Heart left ventricle (tissue), 16 donors: ENCODE measurements at regions not wholly inside any gene's neighbourhood (a gene's known extent, or its start where the extent isn't known, plus 50 kb on each side); places are given as distances from the start of the nearest gene placed in this dataset.

Experiments used
- ATAC-seq, 4 donors: fragments of 200-7000 bp; cut with Tn5 transposase; one replicate each; pipeline ENCODE4 v1.9.1; 2020 to 2022; ENCODE audit warnings: moderate library complexity in 4 of 4, mild to moderate bottlenecking in 3 of 4, moderate number of reproducible peaks in 1 of 4
- DNase-seq, 5 donors: peaks; one replicate each; pipeline ENCODE4 v3.0.0-alpha.2; 2020
- H3K27ac ChIP-seq, 12 donors: fragments of 200-600 bp; sonication (generic) in 4 of 12; one replicate each; pipeline versions ENCODE4 v1.5.0 to v1.8.0; 2016 to 2022; ENCODE audit warnings: mild to moderate bottlenecking in 2 of 12
- H3K27me3 ChIP-seq, 9 donors: fragments of 200-600 bp; sonication (generic) in 2 of 9; one replicate each; pipeline versions ENCODE4 v1.5.1 to v1.8.0; 2016 to 2022; ENCODE audit warnings: mild to moderate bottlenecking in 3 of 9
- H3K36me3 ChIP-seq, 9 donors: fragments of 200-600 bp; sonication (generic) in 2 of 9; one replicate each; pipeline versions ENCODE4 v1.5.0 to v1.8.0; 2018 to 2022; ENCODE audit warnings: mild to moderate bottlenecking in 2 of 9
- H3K4me1 ChIP-seq, 12 donors: fragments of 200-600 bp; sonication (generic) in 4 of 12; one replicate each; pipeline versions ENCODE4 v1.5.0 to v1.8.0; 2016 to 2022; ENCODE audit warnings: mild to moderate bottlenecking in 3 of 12
- H3K4me3 ChIP-seq, 12 donors: fragments of 200-600 bp; sonication (generic) in 4 of 12; one replicate each; pipeline versions ENCODE4 v1.5.0 to v1.8.0; 2017 to 2022; ENCODE audit warnings: mild to moderate bottlenecking in 9 of 12, moderate library complexity in 4 of 12
- H3K9me3 ChIP-seq, 12 donors: fragments of 200-600 bp; sonication (generic) in 4 of 12; one replicate each; pipeline versions ENCODE4 v1.5.0 to v1.8.0; 2016 to 2022; ENCODE audit warnings: mild to moderate bottlenecking in 1 of 12
- POLR2A ChIP-seq, 2 donors: fragments of 450-650 bp; IDR thresholded peaks; one replicate each; pipeline ENCODE4 v1.6.1; 2017; ENCODE audit warnings: antibody characterized with exemption in 2 of 2, mild to moderate bottlenecking in 2 of 2, moderate library complexity in 2 of 2
- whole genome bisulfite sequencing, 4 donors: extraction: QIAGEN DNeasy Blood & Tissue Kit in 2 of 4; methylation state at CpG; one replicate each; pipeline versions ENCODE4 v1.1.5 to v1.1.7; 2013 to 2018; 5-methylcytosine and 5-hydroxymethylcytosine counted together
- intact Hi-C, 10 donors: fragments of 100-400 bp; cut with DNase I; formaldehyde crosslinking; loops; one replicate each; pipeline versions ENCODE4 v1.11.1 to v1.14.2; 2022
- TF ChIP-seq, protein P1 (sequence below), 12 donors: fragments of 200-600 bp; sonication (generic) in 4 of 12; IDR thresholded peaks; one replicate each; pipeline versions ENCODE4 v1.5.0 to v1.8.0; 2018 to 2022; ENCODE audit warnings: antibody characterized with exemption in 12 of 12, mild to moderate bottlenecking in 5 of 12
- donor health status: ischemic (EF 13 %, LVEDD 7.1; RV severe dilation, severe dysfunction).
- donor health status: healthy with polysubstance abuse.
- donor health status: DM: no; HTN: yes; CAD: no.
- donor health status: DM: no; HTN: no; CAD: no.
- donor health status: ischemic (EF 25% LVEDD 6.9; RV normal size, moderate dysfunction).
- donor health status: ischemic (EF 25% LVEDD 5.7; RV mildly dilated, moderate dysfunction).
- donor health status: healthy.
- donor health status: DM: yes; HTN: yes; CAD: no.
- donor health status: ischemic (EF 35%, LVEDD 5.7; RV mildly dilated, moderate dysfunction).
- donor health status: nonischemic (EF 11% LVEDD 7.7; RV severe dilation, severe dysfunction).
- donor health status: DM: yes; HTN: yes; CAD: no.
- donor health status: PGD.
- donor health status: ischemic (EF 29% LVEDD 5.4; RV normal size, mild dysfunction).
- donor health status: nonischemic (EF 23%, LVEDD 6.1; RV moderate dilation, normal function).

DNA sequence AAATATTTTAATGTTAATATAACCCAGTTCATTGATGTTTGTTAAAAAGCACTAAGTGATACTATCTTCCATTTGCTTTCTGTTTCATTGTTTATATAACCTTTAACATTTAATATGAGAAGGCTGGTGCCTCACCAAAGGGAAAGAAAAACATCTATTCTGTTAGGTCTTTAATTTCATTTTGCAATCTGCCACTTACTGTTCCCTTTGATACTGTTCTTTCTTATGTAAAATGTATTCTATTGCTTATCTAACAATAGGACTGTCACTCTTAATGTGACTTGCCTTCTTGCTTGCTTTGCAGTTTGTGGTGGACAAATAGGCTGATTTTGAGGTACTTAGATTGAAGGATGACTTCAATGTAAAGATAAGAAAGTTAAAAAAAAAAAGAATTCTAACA, 1666.1 kb upstream of the DDX18 start:
- Histone ChIP-seq H3K27ac (no peak overlapping the region), H3K36me3 (no peaks in the 10 kb centered on the region), H3K4me3 (no peak overlapping the region), H3K27me3 (no peaks in the 10 kb centered on the region), H3K4me1 (no peaks in the 10 kb centered on the region), H3K9me3 (peaks cover 0 to 18% (median 1%) of the 10 kb centered on the region in 12 donors)
- intact Hi-C loops = no loop called here
- no peak for ATAC-seq
- TF ChIP-seq, protein P1, sequence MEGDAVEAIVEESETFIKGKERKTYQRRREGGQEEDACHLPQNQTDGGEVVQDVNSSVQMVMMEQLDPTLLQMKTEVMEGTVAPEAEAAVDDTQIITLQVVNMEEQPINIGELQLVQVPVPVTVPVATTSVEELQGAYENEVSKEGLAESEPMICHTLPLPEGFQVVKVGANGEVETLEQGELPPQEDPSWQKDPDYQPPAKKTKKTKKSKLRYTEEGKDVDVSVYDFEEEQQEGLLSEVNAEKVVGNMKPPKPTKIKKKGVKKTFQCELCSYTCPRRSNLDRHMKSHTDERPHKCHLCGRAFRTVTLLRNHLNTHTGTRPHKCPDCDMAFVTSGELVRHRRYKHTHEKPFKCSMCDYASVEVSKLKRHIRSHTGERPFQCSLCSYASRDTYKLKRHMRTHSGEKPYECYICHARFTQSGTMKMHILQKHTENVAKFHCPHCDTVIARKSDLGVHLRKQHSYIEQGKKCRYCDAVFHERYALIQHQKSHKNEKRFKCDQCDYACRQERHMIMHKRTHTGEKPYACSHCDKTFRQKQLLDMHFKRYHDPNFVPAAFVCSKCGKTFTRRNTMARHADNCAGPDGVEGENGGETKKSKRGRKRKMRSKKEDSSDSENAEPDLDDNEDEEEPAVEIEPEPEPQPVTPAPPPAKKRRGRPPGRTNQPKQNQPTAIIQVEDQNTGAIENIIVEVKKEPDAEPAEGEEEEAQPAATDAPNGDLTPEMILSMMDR (IDR thresholded peaks at IDR 0.05) = no peak
- no peak for TF ChIP-seq POLR2A (IDR thresholded peaks at IDR 0.05)
- DNase-seq = no peak

DNA sequence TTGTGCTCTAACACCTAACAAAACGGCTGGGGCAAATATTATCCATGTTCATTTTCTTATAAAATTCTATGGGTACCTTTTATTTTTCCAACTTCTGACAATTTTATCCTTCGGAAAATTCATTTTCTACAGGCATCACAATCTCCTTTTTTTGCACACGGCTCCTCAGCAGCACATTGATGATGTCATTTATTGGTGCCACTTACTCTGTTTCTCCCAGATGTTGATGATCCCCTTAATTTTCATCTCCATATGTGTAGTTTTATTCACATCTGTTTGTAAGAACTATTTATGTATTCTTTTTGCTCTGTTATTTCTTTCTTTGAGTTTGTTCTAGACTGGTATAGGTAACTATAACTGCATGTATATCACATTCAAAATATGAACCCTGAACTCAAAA, 1660.8 kb upstream of the DDX18 start:
- Histone ChIP-seq H3K9me3 (peaks cover 0 to 28% (median 5%) of the 10 kb centered on the region in 12 donors), H3K4me3 (no peak overlapping the region), H3K27ac (no peak overlapping the region), H3K27me3 (no peaks in the 10 kb centered on the region), H3K36me3 (no peaks in the 10 kb centered on the region), H3K4me1 (no peaks in the 10 kb centered on the region)
- DNase-seq (no peak), ATAC-seq (no peak)
- WGBS, 4 donors = 59 to 75% (median 62%) methylated on average over 3 of the region's 3 CpGs
- TF ChIP-seq POLR2A (IDR thresholded peaks at IDR 0.05) = no peak
- TF ChIP-seq, protein P1 (IDR thresholded peaks at IDR 0.05) = no peak
- intact Hi-C loops = no loop called here

DNA sequence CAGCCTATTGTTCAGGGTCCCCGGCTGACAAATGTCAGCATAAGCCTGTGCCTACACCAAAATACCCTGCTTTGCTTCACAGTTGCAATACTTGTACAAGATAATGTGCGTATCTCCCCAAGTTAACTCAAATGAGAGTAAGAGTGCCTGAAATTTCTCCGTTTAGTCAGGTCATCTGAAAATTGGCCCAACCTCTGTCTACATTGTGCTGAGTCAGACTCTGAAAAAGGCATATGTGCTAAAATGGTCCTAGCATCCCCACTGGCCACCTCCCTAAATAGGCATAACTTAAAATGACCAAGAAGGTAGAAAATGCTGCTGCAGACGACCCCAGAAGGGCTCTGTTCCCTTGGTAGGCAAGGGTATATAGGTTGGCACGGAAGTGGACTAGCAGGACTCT, 1653.8 kb upstream of the DDX18 start:
- ATAC-seq = no peak
- Histone ChIP-seq H3K4me3 (no peak overlapping the region), H3K4me1 (no peaks in the 10 kb centered on the region), H3K36me3 (no peaks in the 10 kb centered on the region), H3K9me3 (peaks cover 0 to 46% (median 17%) of the 10 kb centered on the region in 12 donors), H3K27ac (no peak overlapping the region), H3K27me3 (no peaks in the 10 kb centered on the region)
- 73 to 81% (median 78%) methylated on average over 5 of the region's 5 CpGs for WGBS, 4 donors
- DNase-seq = no peak
- TF ChIP-seq, protein P1 (IDR thresholded peaks at IDR 0.05) = no peak
- TF ChIP-seq POLR2A (IDR thresholded peaks at IDR 0.05) = no peak
- intact Hi-C loops = no loop called here

DNA sequence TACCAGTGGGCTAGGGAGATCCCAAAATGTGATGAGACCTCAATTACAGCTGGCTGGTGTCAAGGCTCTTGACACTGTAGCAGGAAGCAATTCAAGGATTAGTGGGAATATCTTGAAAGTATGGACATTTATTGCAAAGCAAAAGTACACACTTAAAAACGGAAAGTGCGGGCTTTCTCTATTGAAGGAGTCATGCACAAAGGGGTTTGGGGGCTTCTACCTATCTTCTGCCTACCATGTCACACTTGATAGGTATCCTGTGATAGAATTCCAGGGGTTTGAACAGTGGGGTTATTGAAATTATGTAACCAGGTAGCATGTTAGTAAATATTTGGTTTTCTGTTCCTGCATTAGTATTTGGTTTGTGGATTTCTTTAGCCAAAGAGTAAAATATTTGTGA, 1652.1 kb upstream of the DDX18 start:
- H3K4me3 ChIP-seq = no peak overlapping the region
- DNase-seq (no peak), ATAC-seq (no peak)
- TF ChIP-seq POLR2A (IDR thresholded peaks at IDR 0.05) = no peak
- TF ChIP-seq, protein P1 (IDR thresholded peaks at IDR 0.05) = no peak
- no peaks in the 10 kb centered on the region for H3K36me3 ChIP-seq
- H3K9me3 ChIP-seq = peaks cover 0 to 45% (median 15%) of the 10 kb centered on the region in 12 donors
- H3K27ac ChIP-seq = no peak overlapping the region
- intact Hi-C loops = no loop called here
- 92 to 96% (median 95%) methylated on average over 2 of the region's 2 CpGs for WGBS, 4 donors
- H3K27me3 ChIP-seq = no peaks in the 10 kb centered on the region
- H3K4me1 ChIP-seq = no peaks in the 10 kb centered on the region
